Lower lobe of right lung (tissue), 2 donors: ENCODE measurements at regions not wholly inside any gene's neighbourhood (a gene's known extent, or its start where the extent isn't known, plus 50 kb on each side); places are given as distances from the start of the nearest gene placed in this dataset.

Experiments used
- ATAC-seq, 2 donors: fragments of 200-7000 bp; cut with Tn5 transposase; one replicate each; pipeline ENCODE4 v1.9.1; 2020 to 2022; ENCODE audit warnings: mild to moderate bottlenecking in 2 of 2, moderate library complexity in 2 of 2
- DNase-seq: peaks from one replicate; pipeline ENCODE4 v3.0.0-alpha.2; 2020
- H3K27ac ChIP-seq: fragments of 200-600 bp; one replicate; pipeline ENCODE4 v1.8.0; 2022
- H3K27me3 ChIP-seq: fragments of 200-600 bp; one replicate; pipeline ENCODE4 v1.8.0; 2022; ENCODE audit warnings: low read depth
- H3K36me3 ChIP-seq: fragments of 200-600 bp; one replicate; pipeline ENCODE4 v1.8.0; 2022; ENCODE audit warnings: mild to moderate bottlenecking
- H3K4me1 ChIP-seq: fragments of 200-600 bp; one replicate; pipeline ENCODE4 v1.8.0; 2022
- H3K4me3 ChIP-seq: fragments of 200-600 bp; one replicate; pipeline ENCODE4 v1.8.0; 2022; ENCODE audit warnings: mild to moderate bottlenecking
- H3K9me3 ChIP-seq: fragments of 200-600 bp; one replicate; pipeline ENCODE4 v1.8.0; 2022
- intact Hi-C: fragments of 100-400 bp; cut with DNase I; formaldehyde crosslinking; loops from one replicate; pipeline ENCODE4 v1.11.0; 2022
- TF ChIP-seq, protein P1 (sequence below): fragments of 200-600 bp; IDR thresholded peaks from one replicate; pipeline ENCODE4 v1.8.0; 2022; ENCODE audit warnings: antibody characterized with exemption, mild to moderate bottlenecking
- donor health status: DM: no; HTN: yes; CAD: no; lungs with severe emphysema.

GRCh38 chr17:11039342-11039741 lies 201.5 kb upstream of the PIRT start:
- no peak for DNase-seq
- Histone ChIP-seq H3K9me3 (no peaks in the 10 kb centered on the region), H3K27ac (no peak overlapping the region), H3K36me3 (no peaks in the 10 kb centered on the region), H3K4me3 (no peak overlapping the region), H3K4me1 (no peaks in the 10 kb centered on the region), H3K27me3 (no peaks in the 10 kb centered on the region)
- TF ChIP-seq, protein P1, sequence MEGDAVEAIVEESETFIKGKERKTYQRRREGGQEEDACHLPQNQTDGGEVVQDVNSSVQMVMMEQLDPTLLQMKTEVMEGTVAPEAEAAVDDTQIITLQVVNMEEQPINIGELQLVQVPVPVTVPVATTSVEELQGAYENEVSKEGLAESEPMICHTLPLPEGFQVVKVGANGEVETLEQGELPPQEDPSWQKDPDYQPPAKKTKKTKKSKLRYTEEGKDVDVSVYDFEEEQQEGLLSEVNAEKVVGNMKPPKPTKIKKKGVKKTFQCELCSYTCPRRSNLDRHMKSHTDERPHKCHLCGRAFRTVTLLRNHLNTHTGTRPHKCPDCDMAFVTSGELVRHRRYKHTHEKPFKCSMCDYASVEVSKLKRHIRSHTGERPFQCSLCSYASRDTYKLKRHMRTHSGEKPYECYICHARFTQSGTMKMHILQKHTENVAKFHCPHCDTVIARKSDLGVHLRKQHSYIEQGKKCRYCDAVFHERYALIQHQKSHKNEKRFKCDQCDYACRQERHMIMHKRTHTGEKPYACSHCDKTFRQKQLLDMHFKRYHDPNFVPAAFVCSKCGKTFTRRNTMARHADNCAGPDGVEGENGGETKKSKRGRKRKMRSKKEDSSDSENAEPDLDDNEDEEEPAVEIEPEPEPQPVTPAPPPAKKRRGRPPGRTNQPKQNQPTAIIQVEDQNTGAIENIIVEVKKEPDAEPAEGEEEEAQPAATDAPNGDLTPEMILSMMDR: no peak
- intact Hi-C loops: no loop called here
- ATAC-seq: no peak

DNA sequence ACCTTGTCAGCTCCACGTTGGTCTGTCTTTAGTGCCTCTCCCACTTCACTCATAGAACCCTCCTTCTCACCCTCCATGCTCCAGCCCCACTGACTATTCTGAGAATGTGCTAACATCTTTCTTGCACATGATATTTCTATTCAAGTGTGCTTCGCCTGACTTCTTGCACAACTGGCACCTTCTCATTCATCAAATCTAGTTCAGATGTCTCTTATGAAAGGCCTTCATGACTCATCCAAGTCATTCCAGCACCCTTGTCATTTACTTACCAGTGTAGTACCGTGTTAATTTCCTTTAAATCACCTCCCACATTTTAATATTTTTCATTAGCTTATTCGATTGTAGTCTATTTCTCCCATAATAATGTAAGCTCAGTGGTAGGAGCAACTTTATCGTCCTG lies 197.8 kb upstream of the PIRT start:
- ATAC-seq: no peak
- no peak overlapping the region for H3K27ac ChIP-seq
- no peaks in the 10 kb centered on the region for H3K9me3 ChIP-seq
- DNase-seq: no peak
- H3K27me3 ChIP-seq: no peaks in the 10 kb centered on the region
- no peak overlapping the region for H3K4me3 ChIP-seq
- no peaks in the 10 kb centered on the region for H3K4me1 ChIP-seq
- TF ChIP-seq, protein P1: no peak
- intact Hi-C loops: no loop called here
- H3K36me3 ChIP-seq: no peaks in the 10 kb centered on the region

GRCh38 chr17:11031787-11032186 lies 193.9 kb upstream of the PIRT start:
- Histone ChIP-seq H3K4me1 (no peaks in the 10 kb centered on the region), H3K27ac (no peak overlapping the region), H3K9me3 (no peaks in the 10 kb centered on the region), H3K36me3 (no peaks in the 10 kb centered on the region), H3K27me3 (no peaks in the 10 kb centered on the region), H3K4me3 (no peak overlapping the region)
- intact Hi-C loops: no loop called here
- ATAC-seq (no peak), DNase-seq (no peak)
- TF ChIP-seq, protein P1: no peak

GRCh38 chr17:11029791-11030190 lies 191.9 kb upstream of the PIRT start:
- Histone ChIP-seq H3K4me3 (no peak overlapping the region), H3K4me1 (no peaks in the 10 kb centered on the region), H3K36me3 (no peaks in the 10 kb centered on the region), H3K9me3 (no peaks in the 10 kb centered on the region), H3K27me3 (no peaks in the 10 kb centered on the region), H3K27ac (no peak overlapping the region)
- TF ChIP-seq, protein P1: no peak
- intact Hi-C loops: no loop called here
- ATAC-seq (no peak), DNase-seq (no peak)

DNA sequence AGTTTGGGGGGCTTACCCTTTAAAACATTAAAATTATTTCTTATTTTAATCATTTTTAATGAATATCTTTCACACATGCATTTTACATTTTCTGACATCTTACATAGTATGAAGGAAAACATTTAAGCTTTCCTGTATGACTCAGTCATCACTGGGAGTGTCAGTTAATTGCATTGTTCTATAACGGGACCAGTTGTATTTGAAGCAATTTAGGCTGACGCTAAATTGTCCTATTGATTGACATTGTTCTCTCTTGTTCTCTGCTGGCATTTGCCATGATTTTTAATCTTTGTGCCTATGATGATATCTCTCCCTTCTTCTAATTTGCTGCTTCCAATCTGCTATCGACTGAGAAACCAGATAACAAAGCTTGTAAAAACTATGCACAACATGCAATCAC lies 190.5 kb upstream of the PIRT start:
- ATAC-seq (no peak), DNase-seq (no peak)
- intact Hi-C loops: no loop called here
- no peaks in the 10 kb centered on the region for H3K9me3 ChIP-seq
- no peak overlapping the region for H3K27ac ChIP-seq
- TF ChIP-seq, protein P1: no peak
- no peak overlapping the region for H3K4me3 ChIP-seq
- H3K27me3 ChIP-seq: no peaks in the 10 kb centered on the region
- H3K4me1 ChIP-seq: no peaks in the 10 kb centered on the region
- no peaks in the 10 kb centered on the region for H3K36me3 ChIP-seq

GRCh38 chr17:11026903-11027302 lies 189.0 kb upstream of the PIRT start:
- DNase-seq (no peak), ATAC-seq (no peak)
- Histone ChIP-seq H3K27me3 (no peaks in the 10 kb centered on the region), H3K4me3 (no peak overlapping the region), H3K9me3 (no peaks in the 10 kb centered on the region), H3K36me3 (no peaks in the 10 kb centered on the region), H3K4me1 (no peaks in the 10 kb centered on the region), H3K27ac (no peak overlapping the region)
- TF ChIP-seq, protein P1: no peak
- intact Hi-C loops: no loop called here
